Urothelium cell line (cell line): ENCODE measurements at regions not wholly inside any gene's neighbourhood (a gene's known extent, or its start where the extent isn't known, plus 50 kb on each side); places are given as distances from the start of the nearest gene placed in this dataset.
A peak's percentile ranks its signal among the peaks of the same experiment; 100 is the strongest.
"Not testable (repeated sequence)": the region's sequence is repeated elsewhere in the genome, so short reads cannot be mapped to it uniquely, and the experiment has no call there.

Experiments used
- DNase-seq: peaks from one replicate; pipeline ENCODE4 v3.0.0; 2011; ENCODE audit warnings: low spot score, mixed read lengths
- FAIRE-seq: peaks from 2 replicates; lab custom pipeline; 2011; peaks lifted over from hg19 to GRCh38; lab: Jason Lieb, UNC

GRCh38 chr3:190995156-190995555 lies 132.7 kb upstream of the GMNC start:
- no peak for FAIRE-seq
- DNase-seq: no peak

DNA sequence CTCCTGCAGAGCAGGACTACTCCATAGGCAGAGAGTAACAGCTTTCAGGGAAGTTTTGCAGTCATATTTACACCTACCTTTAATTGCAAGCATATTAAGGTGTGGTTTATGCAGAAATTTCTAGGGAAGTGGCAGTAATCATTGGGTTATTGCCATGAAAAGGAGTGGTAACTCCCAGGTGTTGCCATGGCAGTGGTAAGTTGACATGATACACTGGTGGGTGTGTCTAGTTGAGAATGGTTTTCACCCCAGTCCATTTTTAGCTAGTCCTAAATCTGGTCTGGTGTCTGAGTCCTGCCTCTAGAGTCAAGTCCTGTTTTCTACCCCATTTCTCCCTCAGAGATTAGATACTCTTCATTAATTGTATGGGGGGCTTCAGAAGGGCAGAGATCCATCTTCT lies 128.4 kb upstream of the GMNC start:
- FAIRE-seq: no peak

GRCh38 chr3:190989218-190989617 lies 126.7 kb upstream of the GMNC start:
- DNase-seq: no peak
- FAIRE-seq: no peak

More for the DNA sequence above, 128.4 kb upstream of the GMNC start:
- DNase-seq: no peak

GRCh38 chr3:190988102-190988501 lies 125.6 kb upstream of the GMNC start:
- FAIRE-seq: no peak
- DNase-seq: no peak

DNA sequence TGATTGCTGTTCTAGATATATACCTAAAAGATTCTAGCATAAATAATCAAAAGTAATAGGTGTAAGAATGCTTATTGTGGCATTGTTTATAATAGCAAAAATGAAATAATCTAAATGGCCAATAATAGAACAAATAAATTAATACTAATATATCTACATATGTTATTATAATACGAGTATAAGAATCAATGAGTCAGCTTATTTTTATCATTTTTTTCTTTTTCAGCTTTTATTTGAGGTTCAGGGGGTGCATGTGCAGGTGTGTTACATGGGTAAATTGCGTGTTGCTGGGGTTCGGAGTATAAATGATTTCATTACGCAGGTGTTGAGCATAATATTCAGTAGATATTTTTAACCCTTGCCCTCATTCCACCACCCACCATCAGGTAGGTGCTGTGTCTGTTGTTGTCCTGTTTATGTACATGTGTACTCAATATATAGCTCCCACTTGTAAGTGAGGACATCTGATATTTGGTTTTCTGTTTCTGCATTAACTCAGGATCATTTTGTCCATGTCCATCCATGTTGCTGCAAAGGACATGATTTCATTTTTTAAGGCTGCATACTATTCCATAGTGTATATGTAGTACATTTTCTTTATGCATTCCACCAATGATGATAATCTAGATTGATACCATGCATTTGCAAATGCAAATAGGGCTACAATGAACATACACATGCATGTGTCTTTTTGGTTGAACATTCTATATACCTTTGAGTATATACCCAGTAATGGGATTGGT lies 122.2 kb upstream of the GMNC start:
- no peak for FAIRE-seq

GRCh38 chr3:190983875-190984274 lies 121.4 kb upstream of the GMNC start:
- FAIRE-seq (no peak), DNase-seq (no peak)

More for the DNA sequence above, 122.2 kb upstream of the GMNC start:
- no peak for DNase-seq

DNA sequence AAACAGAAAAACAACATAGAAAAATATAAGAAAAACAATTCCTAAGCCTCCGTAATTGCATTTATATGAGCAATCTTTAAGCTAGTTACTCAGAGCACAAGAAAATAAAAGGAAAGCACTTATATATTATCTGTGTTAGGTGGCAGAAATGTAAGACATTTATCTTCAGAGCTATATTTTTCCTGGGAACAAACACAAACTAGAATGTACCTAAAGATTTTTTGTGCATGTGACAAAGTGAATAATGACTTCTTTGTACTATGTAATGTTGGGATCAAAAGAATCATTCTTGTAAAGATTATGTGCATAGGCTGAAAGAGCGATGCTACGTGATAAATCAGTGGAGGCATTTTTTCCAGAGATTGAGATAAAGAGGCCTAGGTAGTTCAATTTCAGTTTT lies 111.3 kb upstream of the GMNC start:
- DNase-seq (no peak), FAIRE-seq (no peak)

- DNase-seq: no peak
- FAIRE-seq: no peak
Measured at GRCh38 chr3:190972840-190973270, 110.4 kb upstream of the GMNC start.

- no peak for FAIRE-seq
- DNase-seq: no peak
Measured at GRCh38 chr3:190972196-190972595, 109.7 kb upstream of the GMNC start.

DNA sequence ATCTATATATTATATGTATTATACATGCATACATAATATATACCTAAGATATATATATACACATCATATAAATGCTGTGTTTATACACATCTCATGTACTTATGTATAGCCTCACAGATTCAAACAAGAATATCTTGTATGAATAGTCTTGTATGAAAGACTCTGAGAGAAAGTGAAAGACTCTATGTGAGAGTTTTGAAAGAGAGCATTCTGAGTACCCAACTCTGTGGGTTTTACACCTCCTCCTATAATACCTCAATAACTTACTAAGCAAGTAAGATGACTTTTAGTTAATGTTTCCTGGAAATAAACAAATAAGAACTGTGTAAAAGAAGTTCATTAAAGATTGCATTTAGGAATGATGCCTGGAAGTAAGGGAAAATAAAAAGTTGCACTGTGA lies 108.1 kb upstream of the GMNC start:
- FAIRE-seq (no peak), DNase-seq (no peak)

DNA sequence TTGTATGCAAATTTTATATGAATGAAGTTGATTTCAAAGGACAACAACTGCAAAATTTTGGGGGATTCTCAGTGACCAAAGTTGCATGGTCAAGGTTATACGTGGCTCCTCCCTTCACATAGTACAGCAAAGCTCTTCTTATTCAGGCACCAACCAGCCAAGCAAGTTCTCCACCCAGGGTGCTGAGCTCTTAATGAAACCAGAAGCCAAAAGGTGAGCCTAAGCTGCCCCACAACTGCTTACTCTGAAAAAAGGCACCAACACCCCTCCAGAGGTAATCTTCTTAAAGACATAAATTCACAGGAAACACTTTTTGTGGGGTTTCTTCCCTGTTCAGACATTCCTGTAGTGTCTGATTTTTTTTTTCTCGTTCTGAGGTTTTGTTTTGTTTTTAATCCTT lies 106.1 kb upstream of the GMNC start:
- DNase-seq (no peak), FAIRE-seq (no peak)

DNA sequence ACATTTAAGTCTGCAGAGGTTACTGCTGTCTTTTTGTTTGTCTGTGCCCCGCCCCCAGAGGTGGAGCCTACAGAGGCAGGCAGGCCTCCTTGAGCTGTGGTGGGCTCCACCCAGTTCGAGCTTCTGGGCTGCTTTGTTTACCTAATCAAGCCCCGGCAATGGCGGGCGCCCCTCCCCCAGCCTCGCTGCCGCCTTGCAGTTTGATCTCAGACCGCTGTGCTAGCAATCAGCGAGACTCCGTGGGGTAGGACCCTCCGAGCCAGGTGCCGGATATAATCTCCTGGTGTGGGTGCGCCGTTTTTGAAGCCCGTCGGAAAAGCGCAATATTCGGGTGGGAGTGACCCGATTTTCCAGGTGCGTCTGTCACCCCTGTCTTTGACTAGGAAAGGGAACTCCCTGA lies 102.4 kb upstream of the GMNC start:
- not testable (repeated sequence) for DNase-seq, FAIRE-seq

GRCh38 chr3:190959077-190959476 lies 96.6 kb upstream of the GMNC start:
- DNase-seq: no peak
- no peak for FAIRE-seq

DNA sequence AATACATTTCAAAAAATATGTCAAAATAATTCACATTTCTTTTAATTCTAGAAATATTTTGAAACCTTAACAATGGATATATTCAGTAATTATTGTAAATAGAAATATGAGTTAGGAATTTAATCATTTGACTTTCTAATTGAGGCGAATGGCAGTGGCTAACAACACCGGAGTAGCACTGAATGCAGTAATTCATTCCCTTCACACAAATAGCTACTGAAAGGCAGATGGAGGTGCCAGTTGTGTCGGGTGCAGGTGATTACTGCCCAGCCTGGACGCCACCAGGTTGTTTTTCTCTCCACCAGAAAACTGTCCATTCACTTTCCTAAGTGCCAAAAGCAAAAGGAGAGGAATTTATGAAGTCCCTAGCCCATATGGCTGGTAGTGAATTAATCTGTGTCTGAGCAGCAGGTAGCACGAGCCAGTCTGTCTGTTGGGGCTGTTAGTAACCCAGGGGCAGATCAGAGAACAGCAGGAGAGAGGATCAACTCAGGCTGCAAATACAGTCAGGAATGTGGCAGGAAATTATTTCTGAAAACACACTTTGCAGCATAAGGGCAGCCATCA lies 79.3 kb upstream of the GMNC start:
- DNase-seq (no peak), FAIRE-seq (no peak)

- FAIRE-seq, DNase-seq: not testable (repeated sequence)
Measured at GRCh38 chr3:190934616-190935015, 72.1 kb upstream of the GMNC start.

GRCh38 chr3:190926619-190927018 lies 64.1 kb upstream of the GMNC start:
- DNase-seq (no peak), FAIRE-seq (peak; percentile 65)

DNA sequence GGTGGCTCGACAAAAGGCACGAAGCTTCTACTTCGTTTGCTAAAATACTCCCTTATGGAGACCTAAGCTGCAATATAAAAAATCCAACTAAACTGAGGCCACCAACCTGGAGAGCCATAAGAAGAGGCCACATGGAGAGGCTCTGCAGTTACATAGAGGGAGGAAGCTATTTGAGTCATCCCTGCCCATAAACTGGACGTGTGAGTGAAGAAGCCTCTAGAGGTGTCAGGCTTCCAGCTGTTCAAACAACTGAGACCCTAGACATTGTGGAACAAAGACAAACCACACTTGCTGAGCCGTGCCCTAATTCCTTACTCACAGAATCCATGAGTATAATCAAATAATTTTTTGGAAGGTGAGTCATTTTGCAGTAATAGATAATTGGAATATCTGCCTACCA lies 50.2 kb upstream of the GMNC start:
- FAIRE-seq (no peak), DNase-seq (peak; percentile 11)
